HCT116 (cell line): ENCODE measurements at regions not wholly inside any gene's neighbourhood (a gene's known extent, or its start where the extent isn't known, plus 50 kb on each side); places are given as distances from the start of the nearest gene placed in this dataset.

Experiments used
- ATAC-seq: fragments of 200-7000 bp; cut with Tn5 transposase; 2 replicates; pipeline ENCODE4 v1.9.1; 2020; ENCODE audit warnings: mild to moderate bottlenecking, moderate library complexity
- BruUV-seq: library from RNA; stranded (reverse); fragments of 400-500 nt; replicated peaks from 2 replicates; lab custom pipeline; 2021; lab: Mats Ljungman, UMichigan
- CTCF ChIA-PET: fragments of 300-600 bp; sonication (Branson Sonifier 250); formaldehyde crosslinking; loops from one replicate; lab custom pipeline; 2021; ENCODE audit warnings: antibody characterized with exemption; lab: Charles Lee
- POLR2A ChIA-PET: fragments of 300-600, 350-600 bp; sonication (Branson Sonifier 250); formaldehyde crosslinking; loops from one replicate; lab custom pipeline; 2021; ENCODE audit warnings: antibody characterized with exemption; lab: Charles Lee
- RAD21 ChIA-PET, 2 experiments: fragments of 300-600 bp; sonication (Branson Sonifier 250); formaldehyde crosslinking; loops; one replicate each; lab custom pipeline; 2023; ENCODE audit warnings: low total read pairs in 2 of 2; ENCODE audit not compliant: uncharacterized antibody in 2 of 2, unreplicated experiment in 2 of 2, low non-redundant PET in 1 of 2; lab: Charles Lee
- DNase-seq: peaks from one replicate; pipeline ENCODE4 v3.0.0-alpha.2; 2010; ENCODE audit warnings: low read depth, low spot score
- H2AFZ ChIP-seq: fragments of 200-600 bp; shearing (Covaris generic), sonication (generic); 2 replicates; pipeline ENCODE4 v1.6.1; 2017; ENCODE audit warnings: low read depth, mixed run types, mixed read lengths, antibody characterized with exemption, low read length; ENCODE audit not compliant: poor library complexity, severe bottlenecking
- H3K27ac ChIP-seq: 2 replicates; pipeline ENCODE4 v1.5.1; 2012; ENCODE audit warnings: low read depth, low read length
- H3K27me3 ChIP-seq: fragments of 200-600 bp; sonication (generic); 2 replicates; pipeline ENCODE4 v1.6.1; 2016; ENCODE audit warnings: mixed run types, low read length, mixed read lengths; ENCODE audit not compliant: insufficient read depth
- H3K36me3 ChIP-seq, 2 experiments: fragments of 200-500 bp in 1 of 2; fragments of 200-600 bp in 1 of 2; sonication (Bioruptor generic) in 1 of 2; sonication (generic) in 1 of 2; 2 replicates each; pipeline versions ENCODE4 v1.5.1 to v1.6.1; 2014 to 2016; ENCODE audit warnings: low read length in 2 of 2, inconsistent platforms in 1 of 2, mixed read lengths in 1 of 2, mixed run types in 1 of 2; ENCODE audit not compliant: insufficient read depth in 2 of 2, control insufficient read depth in 1 of 2
- H3K4me1 ChIP-seq, 2 experiments: fragments of 200-600 bp in 1 of 2; sonication (generic) in 1 of 2; 2 replicates each; pipeline versions ENCODE4 v1.5.1 to v1.6.1; 2012 to 2017; ENCODE audit warnings: low read length in 2 of 2, inconsistent platforms in 1 of 2, mild to moderate bottlenecking in 1 of 2, mixed read lengths in 1 of 2, mixed run types in 1 of 2, moderate library complexity in 1 of 2; ENCODE audit not compliant: insufficient read depth in 2 of 2, control insufficient read depth in 1 of 2
- H3K4me2 ChIP-seq: fragments of 200-600 bp; sonication (generic); 2 replicates; pipeline ENCODE4 v1.6.1; 2017; ENCODE audit warnings: mixed run types, low read length, mixed read lengths
- H3K4me3 ChIP-seq, 2 experiments: fragments of 200-600 bp in 1 of 2; sonication (generic) in 1 of 2; replicated peaks in 1 of 2; 2 replicates each; pipeline ENCODE4 v1.5.1; 2011 to 2016; ENCODE audit warnings: low read length in 2 of 2, control low read depth in 1 of 2, low read depth in 1 of 2, mild to moderate bottlenecking in 1 of 2, mixed read lengths in 1 of 2, mixed run types in 1 of 2
- H3K79me2 ChIP-seq: fragments of 200-600 bp; sonication (generic); 2 replicates; pipeline ENCODE4 v1.6.1; 2017; ENCODE audit warnings: mild to moderate bottlenecking, mixed run types, low read length, moderate library complexity, mixed read lengths; ENCODE audit not compliant: insufficient read depth
- H3K9ac ChIP-seq: fragments of 200-600 bp; sonication (generic); 2 replicates; pipeline ENCODE4 v1.6.1; 2016; ENCODE audit warnings: low read length, mixed read lengths
- H3K9me2 ChIP-seq: fragments of 200-600 bp; sonication (generic), shearing (Covaris generic); 2 replicates; pipeline ENCODE4 v1.6.1; 2017; ENCODE audit warnings: mixed run types, mild to moderate bottlenecking, moderate library complexity; ENCODE audit not compliant: insufficient read depth
- H3K9me3 ChIP-seq, 2 experiments: fragments of 200-500 bp in 1 of 2; fragments of 200-600 bp in 1 of 2; sonication (Bioruptor generic) in 1 of 2; sonication (generic) in 1 of 2; 2 replicates each; pipeline ENCODE4 v1.6.1; 2014 to 2017; ENCODE audit warnings: low read length in 2 of 2, mixed read lengths in 2 of 2, inconsistent platforms in 1 of 2, low read depth in 1 of 2, mild to moderate bottlenecking in 1 of 2, mixed run types in 1 of 2, moderate library complexity in 1 of 2; ENCODE audit not compliant: control insufficient read depth in 1 of 2, insufficient read depth in 1 of 2
- H4K20me1 ChIP-seq: fragments of 200-600 bp; sonication (generic), shearing (Covaris generic); 2 replicates; pipeline ENCODE4 v1.6.1; 2017; ENCODE audit warnings: mixed run types, mild to moderate bottlenecking, moderate library complexity; ENCODE audit not compliant: insufficient read depth
- CBX3 ChIP-seq: IDR thresholded peaks from 2 replicates; pipeline ENCODE4 v1.6.1; 2012; ENCODE audit warnings: low read depth
- CEBPB ChIP-seq: IDR thresholded peaks from 2 replicates; pipeline ENCODE4 v1.6.1; 2012; ENCODE audit warnings: low read depth
- EGR1 ChIP-seq: IDR thresholded peaks from 2 replicates; pipeline ENCODE4 v1.6.1; 2012; ENCODE audit warnings: low read depth
- ELF1 ChIP-seq: IDR thresholded peaks from 2 replicates; pipeline ENCODE4 v1.6.1; 2012; ENCODE audit warnings: low read depth, borderline replicate concordance
- EZH2phosphoT487 ChIP-seq: fragments of 200-600 bp; IDR thresholded peaks from 2 replicates; pipeline ENCODE4 v1.6.1; 2018; ENCODE audit warnings: antibody characterized with exemption, borderline replicate concordance
- FOSL1 ChIP-seq: IDR thresholded peaks from 2 replicates; pipeline ENCODE4 v1.6.1; 2012; ENCODE audit warnings: low read depth
- JUND ChIP-seq: IDR thresholded peaks from 2 replicates; pipeline ENCODE4 v1.6.1; 2012
- RAD21 ChIP-seq: IDR thresholded peaks from 2 replicates; pipeline ENCODE4 v1.6.1; 2012; ENCODE audit warnings: low read depth, mild to moderate bottlenecking
- SIN3A ChIP-seq: IDR thresholded peaks from 2 replicates; pipeline ENCODE4 v1.6.1; 2012; ENCODE audit warnings: low read depth
- SP1 ChIP-seq: IDR thresholded peaks from 2 replicates; pipeline ENCODE4 v1.6.1; 2012; ENCODE audit warnings: low read depth
- SRF ChIP-seq: IDR thresholded peaks from 2 replicates; pipeline ENCODE4 v1.6.1; 2012; ENCODE audit warnings: low read depth
- TCF7L2 ChIP-seq: IDR thresholded peaks from 2 replicates; pipeline ENCODE4 v1.7.0; 2011; ENCODE audit warnings: borderline replicate concordance, inconsistent platforms; ENCODE audit not compliant: insufficient read depth, insufficient read length; ENCODE audit errors: extremely low read depth
- YY1 ChIP-seq: IDR thresholded peaks from 2 replicates; pipeline ENCODE4 v1.6.1; 2011; ENCODE audit warnings: low read length, low read depth, moderate library complexity, mild to moderate bottlenecking; ENCODE audit not compliant: insufficient replicate concordance; ENCODE audit errors: extremely low read depth
- ZFX ChIP-seq: fragments of 450-650 bp; IDR thresholded peaks from 2 replicates; pipeline ENCODE4 v1.6.1; 2017
- ZNF274 ChIP-seq: fragments of 200-500 bp; sonication (Bioruptor generic); IDR thresholded peaks from 2 replicates; pipeline ENCODE4 v1.6.1; 2014; ENCODE audit warnings: mild to moderate bottlenecking, low read depth, low read length, inconsistent platforms
- intact Hi-C: fragments of 100-400 bp; cut with micrococcal nuclease; formaldehyde crosslinking; loops from 2 replicates; pipeline ENCODE4 v1.10.0; 2022
- TF ChIP-seq, protein P1 (sequence below): IDR thresholded peaks from 2 replicates; pipeline ENCODE4 v1.6.1; 2012
- TF ChIP-seq, protein P2 (sequence below): IDR thresholded peaks from 2 replicates; pipeline ENCODE4 v1.6.1; 2012; ENCODE audit warnings: low read depth
- TF ChIP-seq, protein P3 (sequence below): IDR thresholded peaks from 2 replicates; pipeline ENCODE4 v1.6.1; 2012
- TF ChIP-seq, protein P4 (sequence below), 3 experiments: fragments of 200-600 bp in 1 of 3; sonication (generic) in 1 of 3; IDR thresholded peaks in 2 of 3; conservative IDR thresholded peaks in 1 of 3; 2 replicates each; pipeline ENCODE4 v1.5.1; 2012 to 2017; ENCODE audit warnings: low read depth in 2 of 3, low read length in 2 of 3, antibody characterized with exemption in 1 of 3, borderline replicate concordance in 1 of 3, control low read depth in 1 of 3, mild to moderate bottlenecking in 1 of 3, mixed read lengths in 1 of 3, mixed run types in 1 of 3, moderate library complexity in 1 of 3; ENCODE audit not compliant: insufficient read depth in 1 of 3

DNA sequence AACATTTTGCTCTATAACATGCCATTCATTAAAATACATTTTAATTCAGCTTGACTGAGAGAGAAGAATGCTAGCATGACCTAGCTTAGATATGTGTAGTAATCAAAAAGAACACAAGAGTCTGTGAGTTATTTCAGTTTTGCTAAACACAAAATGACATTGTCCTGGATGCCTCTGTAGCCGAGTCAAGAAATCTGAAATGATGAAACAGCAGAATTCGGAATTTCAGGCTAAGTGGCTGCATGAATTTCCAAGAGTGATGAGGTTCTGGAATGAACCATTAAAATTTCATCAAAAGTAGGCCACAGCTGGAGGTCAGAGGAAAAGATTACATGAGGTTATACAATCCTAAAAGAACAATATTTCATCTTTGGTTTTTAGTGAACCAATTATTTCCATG is 79.1 kb upstream of the CXADR start:
- no peaks in the 10 kb centered on the region for H3K9me2 ChIP-seq
- intact Hi-C loops, result no loop called here
- BruUV-seq, result no TSS peak
- no peak overlapping the region for H3K27ac ChIP-seq
- no peak overlapping the region for H2AFZ ChIP-seq
- H3K9me3 ChIP-seq, result no peaks in the 10 kb centered on the region
- H3K79me2 ChIP-seq, result no peaks in the 10 kb centered on the region
- POLR2A ChIA-PET, result no interaction called here
- no peak for DNase-seq
- no peak overlapping the region for H3K4me2 ChIP-seq
- no peaks in the 10 kb centered on the region for H3K4me1 ChIP-seq
- peaks cover 10% of the 10 kb centered on the region; the same call in 1 of the 2 replicates for H3K27me3 ChIP-seq
- RAD21 ChIA-PET, result no interaction called here
- H3K36me3 ChIP-seq, result no peaks in the 10 kb centered on the region
- no peaks in the 10 kb centered on the region for H4K20me1 ChIP-seq
- H3K4me3 ChIP-seq, result no peak overlapping the region
- no peak overlapping the region for H3K9ac ChIP-seq
- no peak for ATAC-seq
- CTCF ChIA-PET, result no interaction called here
- no peak for TF ChIP-seq YY1
- no peak for TF ChIP-seq SIN3A
- no peak for TF ChIP-seq EGR1
- no peak for TF ChIP-seq ELF1
- no peak for TF ChIP-seq CBX3
- TF ChIP-seq, protein P1, sequence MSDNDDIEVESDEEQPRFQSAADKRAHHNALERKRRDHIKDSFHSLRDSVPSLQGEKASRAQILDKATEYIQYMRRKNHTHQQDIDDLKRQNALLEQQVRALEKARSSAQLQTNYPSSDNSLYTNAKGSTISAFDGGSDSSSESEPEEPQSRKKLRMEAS, result no peak
- TF ChIP-seq, protein P2, sequence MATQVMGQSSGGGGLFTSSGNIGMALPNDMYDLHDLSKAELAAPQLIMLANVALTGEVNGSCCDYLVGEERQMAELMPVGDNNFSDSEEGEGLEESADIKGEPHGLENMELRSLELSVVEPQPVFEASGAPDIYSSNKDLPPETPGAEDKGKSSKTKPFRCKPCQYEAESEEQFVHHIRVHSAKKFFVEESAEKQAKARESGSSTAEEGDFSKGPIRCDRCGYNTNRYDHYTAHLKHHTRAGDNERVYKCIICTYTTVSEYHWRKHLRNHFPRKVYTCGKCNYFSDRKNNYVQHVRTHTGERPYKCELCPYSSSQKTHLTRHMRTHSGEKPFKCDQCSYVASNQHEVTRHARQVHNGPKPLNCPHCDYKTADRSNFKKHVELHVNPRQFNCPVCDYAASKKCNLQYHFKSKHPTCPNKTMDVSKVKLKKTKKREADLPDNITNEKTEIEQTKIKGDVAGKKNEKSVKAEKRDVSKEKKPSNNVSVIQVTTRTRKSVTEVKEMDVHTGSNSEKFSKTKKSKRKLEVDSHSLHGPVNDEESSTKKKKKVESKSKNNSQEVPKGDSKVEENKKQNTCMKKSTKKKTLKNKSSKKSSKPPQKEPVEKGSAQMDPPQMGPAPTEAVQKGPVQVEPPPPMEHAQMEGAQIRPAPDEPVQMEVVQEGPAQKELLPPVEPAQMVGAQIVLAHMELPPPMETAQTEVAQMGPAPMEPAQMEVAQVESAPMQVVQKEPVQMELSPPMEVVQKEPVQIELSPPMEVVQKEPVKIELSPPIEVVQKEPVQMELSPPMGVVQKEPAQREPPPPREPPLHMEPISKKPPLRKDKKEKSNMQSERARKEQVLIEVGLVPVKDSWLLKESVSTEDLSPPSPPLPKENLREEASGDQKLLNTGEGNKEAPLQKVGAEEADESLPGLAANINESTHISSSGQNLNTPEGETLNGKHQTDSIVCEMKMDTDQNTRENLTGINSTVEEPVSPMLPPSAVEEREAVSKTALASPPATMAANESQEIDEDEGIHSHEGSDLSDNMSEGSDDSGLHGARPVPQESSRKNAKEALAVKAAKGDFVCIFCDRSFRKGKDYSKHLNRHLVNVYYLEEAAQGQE, result no peak
- TF ChIP-seq CEBPB, result no peak
- no peak for TF ChIP-seq ZNF274
- no peak for TF ChIP-seq ZFX
- TF ChIP-seq FOSL1, result no peak
- no peak for TF ChIP-seq JUND
- no peak for TF ChIP-seq SP1
- TF ChIP-seq EZH2phosphoT487, result no peak
- TF ChIP-seq, protein P3, sequence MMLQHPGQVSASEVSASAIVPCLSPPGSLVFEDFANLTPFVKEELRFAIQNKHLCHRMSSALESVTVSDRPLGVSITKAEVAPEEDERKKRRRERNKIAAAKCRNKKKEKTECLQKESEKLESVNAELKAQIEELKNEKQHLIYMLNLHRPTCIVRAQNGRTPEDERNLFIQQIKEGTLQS, result no peak
- no peak for TF ChIP-seq TCF7L2
- TF ChIP-seq, protein P4, sequence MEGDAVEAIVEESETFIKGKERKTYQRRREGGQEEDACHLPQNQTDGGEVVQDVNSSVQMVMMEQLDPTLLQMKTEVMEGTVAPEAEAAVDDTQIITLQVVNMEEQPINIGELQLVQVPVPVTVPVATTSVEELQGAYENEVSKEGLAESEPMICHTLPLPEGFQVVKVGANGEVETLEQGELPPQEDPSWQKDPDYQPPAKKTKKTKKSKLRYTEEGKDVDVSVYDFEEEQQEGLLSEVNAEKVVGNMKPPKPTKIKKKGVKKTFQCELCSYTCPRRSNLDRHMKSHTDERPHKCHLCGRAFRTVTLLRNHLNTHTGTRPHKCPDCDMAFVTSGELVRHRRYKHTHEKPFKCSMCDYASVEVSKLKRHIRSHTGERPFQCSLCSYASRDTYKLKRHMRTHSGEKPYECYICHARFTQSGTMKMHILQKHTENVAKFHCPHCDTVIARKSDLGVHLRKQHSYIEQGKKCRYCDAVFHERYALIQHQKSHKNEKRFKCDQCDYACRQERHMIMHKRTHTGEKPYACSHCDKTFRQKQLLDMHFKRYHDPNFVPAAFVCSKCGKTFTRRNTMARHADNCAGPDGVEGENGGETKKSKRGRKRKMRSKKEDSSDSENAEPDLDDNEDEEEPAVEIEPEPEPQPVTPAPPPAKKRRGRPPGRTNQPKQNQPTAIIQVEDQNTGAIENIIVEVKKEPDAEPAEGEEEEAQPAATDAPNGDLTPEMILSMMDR (IDR thresholded peaks at IDR 0.05 in 2 of 3, conservative IDR thresholded peaks at IDR 0.05 in 1 of 3; ENCODE audit: borderline replicate concordance in 1 of 3, insufficient read depth in 1 of 3, low read depth in 2 of 3, low read length in 2 of 3), result no peak
- no peak for TF ChIP-seq SRF
- TF ChIP-seq RAD21, result no peak
